HepG2 (cell line): ENCODE measurements at regions not wholly inside any gene's neighbourhood (a gene's known extent, or its start where the extent isn't known, plus 50 kb on each side); places are given as distances from the start of the nearest gene placed in this dataset.

ENCODE experiments used
- BRCA1 ChIP-seq: sonication (generic); formaldehyde crosslinking; IDR thresholded peaks from 2 replicates; pipeline ENCODE4 v1.4.0; 2020; ENCODE audit warnings: missing genetic modification reagents
- ELF3 ChIP-seq: IDR thresholded peaks from 2 replicates; pipeline ENCODE4 v1.6.1; 2016; ENCODE audit warnings: missing genetic modification reagents, missing compliant biosample characterization
- EZH2 ChIP-seq: conservative IDR thresholded peaks from 2 replicates; pipeline ENCODE4 v1.6.1; 2012; ENCODE audit warnings: mild to moderate bottlenecking, low read depth, low read length, moderate library complexity
- FOXK2 ChIP-seq: fragments of 450-650 bp; IDR thresholded peaks from 2 replicates; pipeline ENCODE4 v1.6.1; 2016
- HOXA3 ChIP-seq: sonication (generic); formaldehyde crosslinking; IDR thresholded peaks from 2 replicates; pipeline ENCODE4 v1.5.0; 2020; ENCODE audit warnings: missing genetic modification reagents
- MXI1 ChIP-seq: IDR thresholded peaks from 3 replicates; pipeline ENCODE4 v1.6.1; 2012; ENCODE audit warnings: low read depth, low read length, inconsistent platforms, borderline replicate concordance
- ONECUT2 ChIP-seq: sonication (generic); formaldehyde crosslinking; IDR thresholded peaks from 2 replicates; pipeline ENCODE4 v1.4.0; 2020; ENCODE audit warnings: missing genetic modification reagents
- RBM22 ChIP-seq: fragments of 200-400 bp; formaldehyde crosslinking; optimal IDR thresholded peaks from 2 replicates; pipeline ENCODE3; 2017; ENCODE audit warnings: mild to moderate bottlenecking, low read length, moderate library complexity
- XRCC5 ChIP-seq: fragments of 200-400 bp; formaldehyde crosslinking; optimal IDR thresholded peaks from 2 replicates; pipeline ENCODE3; 2017; ENCODE audit warnings: mild to moderate bottlenecking, low read length
- TF ChIP-seq, protein P1 (sequence below): sonication (generic); formaldehyde crosslinking; IDR thresholded peaks from 2 replicates; pipeline ENCODE4 v1.4.0; 2020; ENCODE audit warnings: low read depth, missing genetic modification reagents
- TF ChIP-seq, protein P2 (sequence below): sonication (generic); formaldehyde crosslinking; IDR thresholded peaks from 2 replicates; pipeline ENCODE4 v1.5.0; 2020; ENCODE audit warnings: mild to moderate bottlenecking, missing genetic modification reagents, moderate library complexity

DNA sequence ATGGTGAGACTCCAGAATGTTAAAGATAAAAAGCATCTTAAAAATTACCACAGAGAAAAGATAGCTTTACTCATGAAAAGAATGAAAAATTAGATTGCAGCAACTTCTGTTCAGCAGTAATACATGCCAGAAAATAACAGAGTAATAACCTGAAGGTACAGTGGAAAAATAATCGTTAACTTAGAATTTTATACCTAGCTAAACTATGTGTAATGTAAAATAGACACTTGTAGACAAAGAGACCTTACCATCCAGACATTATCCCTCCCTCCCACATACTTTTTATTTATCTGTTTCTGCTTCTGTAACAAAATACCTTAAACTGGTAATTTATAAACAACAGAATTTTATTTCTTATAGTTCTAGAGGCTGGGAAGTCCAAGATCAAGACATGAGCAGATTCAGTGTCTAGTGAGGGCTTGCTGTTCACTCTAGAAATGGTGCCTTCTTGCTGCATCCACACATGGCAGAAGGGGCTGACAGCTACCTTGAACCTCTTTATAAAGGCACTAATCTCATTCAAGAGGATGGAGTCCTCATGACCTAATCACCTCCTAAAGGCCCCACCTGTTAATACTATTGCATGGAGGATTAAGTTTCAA, 90.7 kb downstream of the COL6A6 start:
- TF ChIP-seq BRCA1 (CRISPR knock-in tag) (no peak), MXI1 (no peak), XRCC5 (no peak), EZH2 (no peak), FOXK2 (no peak), RBM22 (no peak), HOXA3 (CRISPR knock-in tag) (no peak), ONECUT2 (CRISPR knock-in tag) (no peak), ELF3 (CRISPR knock-in tag) (no peak)
- TF ChIP-seq, protein P1, sequence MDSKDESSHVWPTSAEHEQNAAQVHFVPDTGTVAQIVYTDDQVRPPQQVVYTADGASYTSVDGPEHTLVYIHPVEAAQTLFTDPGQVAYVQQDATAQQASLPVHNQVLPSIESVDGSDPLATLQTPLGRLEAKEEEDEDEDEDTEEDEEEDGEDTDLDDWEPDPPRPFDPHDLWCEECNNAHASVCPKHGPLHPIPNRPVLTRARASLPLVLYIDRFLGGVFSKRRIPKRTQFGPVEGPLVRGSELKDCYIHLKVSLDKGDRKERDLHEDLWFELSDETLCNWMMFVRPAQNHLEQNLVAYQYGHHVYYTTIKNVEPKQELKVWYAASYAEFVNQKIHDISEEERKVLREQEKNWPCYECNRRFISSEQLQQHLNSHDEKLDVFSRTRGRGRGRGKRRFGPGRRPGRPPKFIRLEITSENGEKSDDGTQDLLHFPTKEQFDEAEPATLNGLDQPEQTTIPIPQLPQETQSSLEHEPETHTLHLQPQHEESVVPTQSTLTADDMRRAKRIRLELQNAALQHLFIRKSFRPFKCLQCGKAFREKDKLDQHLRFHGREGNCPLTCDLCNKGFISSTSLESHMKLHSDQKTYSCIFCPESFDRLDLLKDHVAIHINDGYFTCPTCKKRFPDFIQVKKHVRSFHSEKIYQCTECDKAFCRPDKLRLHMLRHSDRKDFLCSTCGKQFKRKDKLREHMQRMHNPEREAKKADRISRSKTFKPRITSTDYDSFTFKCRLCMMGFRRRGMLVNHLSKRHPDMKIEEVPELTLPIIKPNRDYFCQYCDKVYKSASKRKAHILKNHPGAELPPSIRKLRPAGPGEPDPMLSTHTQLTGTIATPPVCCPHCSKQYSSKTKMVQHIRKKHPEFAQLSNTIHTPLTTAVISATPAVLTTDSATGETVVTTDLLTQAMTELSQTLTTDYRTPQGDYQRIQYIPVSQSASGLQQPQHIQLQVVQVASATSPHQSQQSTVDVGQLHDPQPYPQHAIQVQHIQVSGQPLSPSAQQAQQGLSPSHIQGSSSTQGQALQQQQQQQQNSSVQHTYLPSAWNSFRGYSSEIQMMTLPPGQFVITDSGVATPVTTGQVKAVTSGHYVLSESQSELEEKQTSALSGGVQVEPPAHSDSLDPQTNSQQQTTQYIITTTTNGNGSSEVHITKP (CRISPR knock-in tag), result no peak
- TF ChIP-seq, protein P2, sequence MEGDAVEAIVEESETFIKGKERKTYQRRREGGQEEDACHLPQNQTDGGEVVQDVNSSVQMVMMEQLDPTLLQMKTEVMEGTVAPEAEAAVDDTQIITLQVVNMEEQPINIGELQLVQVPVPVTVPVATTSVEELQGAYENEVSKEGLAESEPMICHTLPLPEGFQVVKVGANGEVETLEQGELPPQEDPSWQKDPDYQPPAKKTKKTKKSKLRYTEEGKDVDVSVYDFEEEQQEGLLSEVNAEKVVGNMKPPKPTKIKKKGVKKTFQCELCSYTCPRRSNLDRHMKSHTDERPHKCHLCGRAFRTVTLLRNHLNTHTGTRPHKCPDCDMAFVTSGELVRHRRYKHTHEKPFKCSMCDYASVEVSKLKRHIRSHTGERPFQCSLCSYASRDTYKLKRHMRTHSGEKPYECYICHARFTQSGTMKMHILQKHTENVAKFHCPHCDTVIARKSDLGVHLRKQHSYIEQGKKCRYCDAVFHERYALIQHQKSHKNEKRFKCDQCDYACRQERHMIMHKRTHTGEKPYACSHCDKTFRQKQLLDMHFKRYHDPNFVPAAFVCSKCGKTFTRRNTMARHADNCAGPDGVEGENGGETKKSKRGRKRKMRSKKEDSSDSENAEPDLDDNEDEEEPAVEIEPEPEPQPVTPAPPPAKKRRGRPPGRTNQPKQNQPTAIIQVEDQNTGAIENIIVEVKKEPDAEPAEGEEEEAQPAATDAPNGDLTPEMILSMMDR (CRISPR knock-in tag), result no peak
